IPS DF 6.9 (cell line): ENCODE measurements at regions not wholly inside any gene's neighbourhood (a gene's known extent, or its start where the extent isn't known, plus 50 kb on each side); places are given as distances from the start of the nearest gene placed in this dataset.

Experiments used
- DNase-seq: peaks from one replicate; pipeline ENCODE4 v3.0.0-alpha.2; 2013; ENCODE audit warnings: low read depth, low spot score
- H3K27ac ChIP-seq: one replicate; pipeline ENCODE4 v1.5.1; 2013; ENCODE audit warnings: low read length, control low read depth
- H3K27me3 ChIP-seq: 2 replicates; pipeline ENCODE4 v1.6.1; 2013; ENCODE audit warnings: mild to moderate bottlenecking, low read length; ENCODE audit not compliant: control insufficient read depth, insufficient read depth
- H3K36me3 ChIP-seq: 2 replicates; pipeline ENCODE4 v1.6.1; 2013; ENCODE audit warnings: low read length; ENCODE audit not compliant: control insufficient read depth, insufficient read depth
- H3K4me1 ChIP-seq: 2 replicates; pipeline ENCODE4 v1.6.1; 2013; ENCODE audit warnings: low read length; ENCODE audit not compliant: control insufficient read depth, insufficient read depth
- H3K4me3 ChIP-seq: 2 replicates; pipeline ENCODE4 v1.5.1; 2013; ENCODE audit warnings: mild to moderate bottlenecking, low read length
- H3K9me3 ChIP-seq: 2 replicates; pipeline ENCODE4 v1.6.1; 2013; ENCODE audit warnings: low read length, inconsistent platforms; ENCODE audit not compliant: control insufficient read depth, insufficient read depth
- WGBS: extraction: QIAGEN DNeasy Blood & Tissue Kit; methylation state at CpG from one replicate; pipeline ENCODE4 v1.1.7; 2013; ENCODE audit warnings: mixed read lengths, missing lambda C conversion rate; ENCODE audit not compliant: insufficient read length, insufficient coverage; 5-methylcytosine and 5-hydroxymethylcytosine counted together

DNA sequence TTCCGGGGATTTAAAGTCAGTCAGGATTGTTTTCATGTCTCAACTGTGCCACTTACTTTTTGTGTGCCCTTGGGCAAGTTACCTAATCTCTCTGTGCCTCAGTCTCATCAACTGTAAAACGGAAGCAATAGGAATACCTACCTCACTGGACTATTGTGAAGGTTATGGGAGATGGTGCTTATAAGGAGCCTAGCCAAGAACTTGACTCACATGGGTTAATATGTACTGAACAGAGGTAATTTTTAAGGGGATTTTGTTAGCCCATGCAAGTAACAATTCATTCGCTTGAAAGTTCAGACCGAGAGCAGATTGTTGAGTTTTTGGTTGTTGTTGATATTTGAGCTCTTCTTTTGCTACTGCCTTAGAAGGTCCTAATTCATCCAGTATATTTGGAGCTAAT lies 202.9 kb downstream of the ZNF365 start:
- no CpG with 5 or more reads among the region's 4 CpGs for WGBS
- H3K27ac ChIP-seq, result no peak overlapping the region
- H3K36me3 ChIP-seq, result no peaks in the 10 kb centered on the region

DNA sequence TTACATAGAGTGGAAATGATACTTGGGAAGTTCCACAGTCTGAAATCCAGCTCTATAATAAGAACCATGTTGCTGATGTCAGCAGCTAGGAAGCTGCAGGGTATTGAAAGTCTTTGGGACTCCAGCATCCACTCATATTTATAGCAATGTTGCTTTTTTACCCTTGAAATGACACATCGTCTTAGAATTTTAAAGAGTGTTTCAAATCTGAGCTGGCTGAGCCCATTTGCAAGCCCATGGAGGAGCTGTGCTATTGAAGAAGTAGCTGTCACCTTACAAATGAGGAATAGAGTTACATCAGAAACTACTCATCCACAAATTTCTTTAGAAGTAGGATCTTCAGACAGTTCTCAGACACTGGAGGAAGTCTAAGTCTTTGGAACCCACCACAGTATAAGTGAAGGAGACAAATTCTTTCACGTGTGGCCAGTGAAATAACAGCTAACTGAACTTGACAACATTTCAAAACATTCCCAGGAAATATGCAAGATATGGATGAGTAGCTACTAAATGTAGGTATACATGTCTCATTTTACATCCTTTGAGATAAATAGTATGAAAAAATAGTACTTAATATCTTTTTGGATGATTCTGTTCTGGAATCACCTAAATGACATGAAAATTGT lies 203.6 kb downstream of the ZNF365 start:
- Histone ChIP-seq H3K27ac (no peak overlapping the region), H3K4me3 (no peak overlapping the region), H3K27me3 (no peaks in the 10 kb centered on the region), H3K36me3 (no peaks in the 10 kb centered on the region), H3K4me1 (no peaks in the 10 kb centered on the region), H3K9me3 (no peaks in the 10 kb centered on the region)
- WGBS, result no CpG with 5 or more reads among the region's 2 CpGs
- DNase-seq, result no peak

More for the DNA sequence above, 202.9 kb downstream of the ZNF365 start:
- Histone ChIP-seq H3K4me1 (no peaks in the 10 kb centered on the region), H3K27me3 (no peaks in the 10 kb centered on the region), H3K4me3 (no peak overlapping the region), H3K9me3 (no peaks in the 10 kb centered on the region)
- no peak for DNase-seq

DNA sequence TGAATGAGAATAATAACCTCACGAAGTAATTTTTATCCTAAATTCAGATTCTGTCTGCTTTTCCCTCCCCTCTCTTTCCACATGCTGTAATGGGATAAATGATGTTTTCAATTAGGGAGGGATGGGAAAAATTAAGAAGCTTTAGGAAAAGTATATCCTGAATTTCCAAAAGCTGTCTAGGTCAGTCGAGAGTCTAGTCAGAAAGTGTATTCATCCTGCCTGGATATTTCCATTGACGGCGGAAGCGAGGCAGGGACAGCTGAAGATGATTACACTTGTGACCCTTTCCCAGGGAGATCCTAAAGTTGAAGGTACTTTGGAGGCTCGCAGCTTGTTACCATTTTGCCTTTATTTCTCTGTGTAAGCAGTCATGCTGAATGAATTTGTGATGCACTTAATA lies 204.1 kb downstream of the ZNF365 start:
- DNase-seq, result no peak
- H3K4me1 ChIP-seq, result no peaks in the 10 kb centered on the region
- H3K36me3 ChIP-seq, result no peaks in the 10 kb centered on the region
- no peak overlapping the region for H3K27ac ChIP-seq
- no peaks in the 10 kb centered on the region for H3K9me3 ChIP-seq
- H3K27me3 ChIP-seq, result no peaks in the 10 kb centered on the region
- no peak overlapping the region for H3K4me3 ChIP-seq
- WGBS, result no CpG with 5 or more reads among the region's 6 CpGs

DNA sequence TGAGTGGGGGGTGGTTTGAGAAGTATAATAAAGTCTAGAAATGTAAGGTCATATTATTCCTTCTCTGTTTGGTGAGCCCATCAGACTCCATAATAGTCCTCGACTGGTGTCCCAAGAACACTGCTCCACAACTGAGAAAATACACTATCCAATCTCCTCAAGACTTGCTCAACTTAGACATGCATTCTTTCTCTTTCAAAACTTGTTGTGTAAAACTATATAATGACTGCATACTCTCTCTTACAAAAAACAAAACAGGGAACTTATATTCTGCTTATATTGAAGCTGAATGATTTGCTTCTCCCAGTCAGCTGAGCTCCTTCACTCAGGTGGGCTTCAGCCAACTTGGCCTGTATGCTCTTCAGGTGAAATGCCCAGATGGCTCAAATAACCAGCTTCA lies 204.7 kb downstream of the ZNF365 start:
- no CpG with 5 or more reads among the region's 1 CpG for WGBS
- H3K27me3 ChIP-seq, result no peaks in the 10 kb centered on the region
- no peaks in the 10 kb centered on the region for H3K9me3 ChIP-seq
- H3K27ac ChIP-seq, result no peak overlapping the region
- H3K4me3 ChIP-seq, result no peak overlapping the region
- DNase-seq, result no peak
- no peaks in the 10 kb centered on the region for H3K4me1 ChIP-seq
- H3K36me3 ChIP-seq, result no peaks in the 10 kb centered on the region

DNA sequence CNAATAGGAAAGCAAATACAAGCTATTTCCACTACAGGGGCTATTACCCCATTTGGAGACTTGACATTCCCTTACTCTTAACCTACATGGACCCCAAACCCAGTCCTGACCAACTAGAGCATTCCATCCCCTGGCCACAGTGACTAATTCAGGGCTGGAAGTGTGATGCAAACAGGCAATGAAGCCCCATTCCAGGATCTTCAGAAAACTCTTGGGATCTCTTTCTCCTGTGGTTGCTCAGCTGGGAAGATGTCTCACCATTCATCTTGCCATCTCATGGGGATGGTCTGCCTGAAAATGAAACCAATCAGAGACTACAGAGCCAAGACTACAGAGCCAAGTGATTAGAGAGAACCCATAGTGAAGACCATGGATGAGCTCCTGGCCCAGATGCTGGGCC lies 206.2 kb downstream of the ZNF365 start:
- no peaks in the 10 kb centered on the region for H3K36me3 ChIP-seq

DNA sequence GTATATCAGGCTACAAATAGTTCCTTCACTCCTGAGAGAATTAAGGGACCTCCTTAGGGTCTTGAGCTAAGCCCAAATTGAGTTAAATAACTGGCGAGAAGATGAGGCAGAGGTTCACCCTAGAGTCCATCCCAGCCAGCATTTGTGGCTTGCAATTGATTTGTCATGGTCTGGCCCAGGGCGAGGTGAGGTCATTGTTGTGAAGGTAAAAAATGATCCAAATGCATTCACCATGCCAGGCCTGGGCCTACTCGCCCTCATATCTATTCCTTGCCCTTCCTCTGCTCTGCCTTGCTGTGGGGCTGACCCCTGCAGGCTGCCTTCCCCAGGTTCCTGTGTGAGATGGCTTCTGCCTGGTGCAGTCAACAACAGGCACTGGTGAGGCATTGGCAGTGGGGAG lies 207.2 kb downstream of the ZNF365 start:
- H3K36me3 ChIP-seq, result no peaks in the 10 kb centered on the region
- H3K4me1 ChIP-seq, result no peaks in the 10 kb centered on the region
- H3K9me3 ChIP-seq, result no peaks in the 10 kb centered on the region
- no peak overlapping the region for H3K4me3 ChIP-seq
- WGBS, result no CpG with 5 or more reads among the region's 3 CpGs
- no peaks in the 10 kb centered on the region for H3K27me3 ChIP-seq
- no peak for DNase-seq
- H3K27ac ChIP-seq, result no peak overlapping the region

More for the DNA sequence above, 206.2 kb downstream of the ZNF365 start:
- Histone ChIP-seq H3K9me3 (no peaks in the 10 kb centered on the region), H3K4me3 (no peak overlapping the region), H3K27me3 (no peaks in the 10 kb centered on the region), H3K27ac (no peak overlapping the region), H3K4me1 (no peaks in the 10 kb centered on the region)
- no peak for DNase-seq

DNA sequence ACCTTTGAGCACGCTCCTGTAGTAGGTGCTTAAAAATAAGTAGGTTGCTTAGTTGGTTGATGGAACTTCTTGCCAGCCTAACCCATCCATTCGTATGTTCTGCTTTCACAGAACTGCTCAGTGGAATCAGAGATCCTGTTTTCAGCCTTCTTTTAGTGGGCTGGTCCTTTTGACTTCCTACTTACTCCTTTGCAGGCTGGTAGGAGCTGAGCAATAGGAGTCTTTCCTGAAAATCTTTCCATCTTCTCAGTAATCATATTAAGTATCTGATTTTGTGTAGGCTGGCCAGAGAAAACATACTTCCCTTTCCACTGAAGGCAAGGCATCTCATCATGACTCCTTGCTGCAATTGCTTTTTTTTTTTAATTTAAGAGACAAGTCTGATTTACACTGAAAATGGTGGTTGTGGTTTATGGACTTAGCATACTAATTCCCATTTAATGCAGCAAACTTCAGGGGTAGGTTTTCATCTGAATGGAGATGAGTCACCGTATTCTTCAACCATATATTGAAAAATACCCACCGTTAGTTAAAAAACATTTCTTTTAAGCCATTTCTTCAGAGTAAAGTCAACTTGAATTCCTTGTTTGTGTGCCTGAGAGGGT lies 208.0 kb downstream of the ZNF365 start:
- no CpG with 5 or more reads among the region's 4 CpGs for WGBS
- H3K36me3 ChIP-seq, result no peaks in the 10 kb centered on the region
- no peaks in the 10 kb centered on the region for H3K9me3 ChIP-seq
- H3K27ac ChIP-seq, result no peak overlapping the region
- no peak for DNase-seq
- no peaks in the 10 kb centered on the region for H3K4me1 ChIP-seq
- no peaks in the 10 kb centered on the region for H3K27me3 ChIP-seq
- no peak overlapping the region for H3K4me3 ChIP-seq

DNA sequence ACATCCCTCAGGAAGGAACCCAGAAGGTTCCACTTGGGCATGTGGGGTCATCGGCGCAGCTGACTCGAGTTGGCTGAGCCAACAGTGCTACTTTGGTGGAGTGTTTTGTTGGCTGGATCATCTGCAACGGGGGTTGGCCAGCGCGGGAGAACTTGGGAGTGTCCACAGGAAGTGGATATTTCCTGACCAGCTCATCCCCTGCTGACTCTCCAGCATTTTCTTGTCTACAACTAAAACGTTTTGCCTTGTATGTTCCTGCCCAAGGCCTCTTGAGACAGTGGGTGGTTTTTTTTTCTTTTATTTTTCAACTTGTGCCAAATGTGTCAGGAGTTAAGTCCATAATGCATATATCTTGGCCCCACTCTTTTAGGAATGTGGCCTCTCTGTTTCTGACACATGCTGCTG lies 208.6 kb downstream of the ZNF365 start:
- Histone ChIP-seq H3K27me3 (no peaks in the 10 kb centered on the region), H3K27ac (no peak overlapping the region)
- WGBS, result no CpG with 5 or more reads among the region's 7 CpGs

DNA sequence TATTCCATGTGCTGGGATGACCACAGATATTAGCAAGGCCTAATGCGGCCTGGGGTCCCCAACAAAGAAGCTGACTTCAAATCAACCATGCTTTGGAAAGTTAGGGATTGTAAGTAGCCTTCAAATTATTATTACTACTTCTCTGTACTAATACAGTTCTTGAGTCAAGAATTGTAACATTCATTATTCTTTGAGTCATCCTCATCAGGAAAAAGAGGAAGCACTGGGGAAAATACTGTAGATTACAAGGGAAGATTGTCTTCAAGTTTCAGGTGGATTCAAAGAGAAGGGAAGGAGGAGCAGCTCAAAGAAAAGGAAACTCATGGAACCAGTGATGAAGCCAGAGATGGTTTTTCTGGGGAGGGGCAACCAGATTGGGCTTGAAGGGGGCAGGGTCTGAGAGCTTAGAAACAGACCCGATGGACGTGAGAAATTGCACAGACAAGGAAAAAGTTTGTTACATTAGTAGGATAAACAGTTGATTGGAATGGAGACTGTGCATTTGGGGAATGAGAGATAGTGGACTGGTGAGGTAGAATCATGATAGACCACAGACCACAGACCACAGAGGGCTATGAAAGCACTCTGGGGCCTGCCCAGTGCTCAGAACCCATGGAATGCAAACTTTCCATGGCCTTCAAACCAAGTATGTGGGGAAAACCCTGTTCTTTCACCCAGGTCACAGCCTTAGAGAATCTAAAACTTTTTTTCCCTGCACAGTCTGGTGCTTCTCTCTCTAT lies 209.9 kb downstream of the ZNF365 start:
- no peak for DNase-seq
- no CpG with 5 or more reads among the region's 3 CpGs for WGBS
- no peaks in the 10 kb centered on the region for H3K4me1 ChIP-seq

More for the DNA sequence above, 208.6 kb downstream of the ZNF365 start:
- Histone ChIP-seq H3K4me1 (no peaks in the 10 kb centered on the region), H3K4me3 (no peak overlapping the region), H3K36me3 (no peaks in the 10 kb centered on the region), H3K9me3 (no peaks in the 10 kb centered on the region)
- DNase-seq, result no peak

DNA sequence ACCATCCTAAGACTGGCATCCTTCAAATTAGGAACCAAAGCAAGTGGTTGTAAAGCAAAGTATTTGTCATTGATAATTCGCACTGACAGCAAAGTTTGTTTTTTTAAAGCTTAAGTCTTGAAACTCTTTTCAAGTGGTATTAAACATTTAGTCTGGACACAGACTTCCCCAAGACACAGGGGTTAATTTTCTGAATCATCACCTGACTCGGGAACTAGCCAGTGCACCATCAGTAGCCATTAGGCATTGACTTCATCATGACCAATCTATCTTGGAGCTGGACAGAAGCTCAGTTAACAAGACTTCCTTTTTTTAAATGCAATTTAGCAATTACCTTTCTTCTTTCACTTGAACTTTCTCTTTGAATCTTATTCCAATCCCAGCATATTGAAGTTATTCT lies 210.6 kb downstream of the ZNF365 start:
- Histone ChIP-seq H3K4me1 (no peaks in the 10 kb centered on the region), H3K27me3 (no peaks in the 10 kb centered on the region), H3K9me3 (no peaks in the 10 kb centered on the region), H3K36me3 (no peaks in the 10 kb centered on the region), H3K27ac (no peak overlapping the region), H3K4me3 (no peak overlapping the region)
- no peak for DNase-seq
- no CpG with 5 or more reads among the region's 2 CpGs for WGBS

More for the DNA sequence above, 209.9 kb downstream of the ZNF365 start:
- H3K4me3 ChIP-seq, result no peak overlapping the region
- H3K27me3 ChIP-seq, result no peaks in the 10 kb centered on the region
- no peaks in the 10 kb centered on the region for H3K36me3 ChIP-seq
- H3K9me3 ChIP-seq, result no peaks in the 10 kb centered on the region
- no peak overlapping the region for H3K27ac ChIP-seq
